Erythroblast (primary cell): ENCODE measurements at regions not wholly inside any gene's neighbourhood (a gene's known extent, or its start where the extent isn't known, plus 50 kb on each side); places are given as distances from the start of the nearest gene placed in this dataset.
"Not testable (repeated sequence)": the region's sequence is repeated elsewhere in the genome, so short reads cannot be mapped to it uniquely, and the experiment has no call there.

Source experiments
- DNase-seq, 2 experiments: peaks; one replicate each; lab custom pipeline; 2025; lab: John Stamatoyannopoulos, UW
- GATA1 ChIP-seq: IDR thresholded peaks from 2 replicates; pipeline ENCODE4 v1.6.1; 2011; ENCODE audit warnings: low read depth, mild to moderate bottlenecking, control low read depth, low read length, moderate library complexity
- POLR2A ChIP-seq: IDR thresholded peaks from 2 replicates; pipeline ENCODE4 v1.6.1; 2011; ENCODE audit warnings: mild to moderate bottlenecking, low read length

- TF ChIP-seq POLR2A (no peak), GATA1 (no peak)
- no peak for DNase-seq
These were observed 95.1 kb downstream of the RPAP3 start for GRCh38 chr12:47610686-47611252.

GRCh38 chr12:47609806-47610205, 96.0 kb downstream of the RPAP3 start:
- DNase-seq: no peak
- TF ChIP-seq POLR2A: no peak
- TF ChIP-seq GATA1: no peak

- DNase-seq: not testable (repeated sequence)
These were observed 97.2 kb downstream of the RPAP3 start for GRCh38 chr12:47608671-47609070.

GRCh38 chr12:47604221-47604873, 101.5 kb downstream of the RPAP3 start:
- TF ChIP-seq GATA1 (no peak), POLR2A (no peak)
- no peak for DNase-seq

GRCh38 chr12:47602949-47603558, 102.8 kb downstream of the RPAP3 start:
- no peak for DNase-seq
- TF ChIP-seq GATA1 (no peak), POLR2A (no peak)

- no peak for TF ChIP-seq POLR2A
- no peak for TF ChIP-seq GATA1
- no peak for DNase-seq
These were observed 103.5 kb downstream of the RPAP3 start for GRCh38 chr12:47602325-47602724.

- TF ChIP-seq POLR2A (no peak), GATA1 (no peak)
- DNase-seq: no peak
These were observed 104.8 kb downstream of the RPAP3 start for GRCh38 chr12:47601071-47601470.

- no peak for DNase-seq
- no peak for TF ChIP-seq GATA1
These were observed 114.0 kb downstream of the RPAP3 start for GRCh38 chr12:47591795-47592194.

GRCh38 chr12:47591361-47591791, 114.5 kb downstream of the RPAP3 start:
- no peak for DNase-seq
- no peak for TF ChIP-seq GATA1
- no peak for TF ChIP-seq POLR2A

GRCh38 chr12:47590771-47591360, 115.0 kb downstream of the RPAP3 start:
- no peak for TF ChIP-seq POLR2A
- TF ChIP-seq GATA1: no peak
- DNase-seq: no peak

GRCh38 chr12:47586952-47587669, 118.7 kb downstream of the RPAP3 start:
- TF ChIP-seq GATA1 (no peak), POLR2A (no peak)
- DNase-seq: no peak

- DNase-seq: no peak
- TF ChIP-seq GATA1 (no peak), POLR2A (no peak)
These were observed 120.3 kb downstream of the RPAP3 start for GRCh38 chr12:47585507-47585906.

GRCh38 chr12:47578836-47579235, 127.0 kb downstream of the RPAP3 start:
- no peak for DNase-seq
- TF ChIP-seq POLR2A: no peak
- TF ChIP-seq GATA1: no peak
